ENCODE measurements at regions not wholly inside any gene's neighbourhood (a gene's known extent, or its start where the extent isn't known, plus 50 kb on each side); places are given as distances from the start of the nearest gene placed in this dataset.

DNA sequence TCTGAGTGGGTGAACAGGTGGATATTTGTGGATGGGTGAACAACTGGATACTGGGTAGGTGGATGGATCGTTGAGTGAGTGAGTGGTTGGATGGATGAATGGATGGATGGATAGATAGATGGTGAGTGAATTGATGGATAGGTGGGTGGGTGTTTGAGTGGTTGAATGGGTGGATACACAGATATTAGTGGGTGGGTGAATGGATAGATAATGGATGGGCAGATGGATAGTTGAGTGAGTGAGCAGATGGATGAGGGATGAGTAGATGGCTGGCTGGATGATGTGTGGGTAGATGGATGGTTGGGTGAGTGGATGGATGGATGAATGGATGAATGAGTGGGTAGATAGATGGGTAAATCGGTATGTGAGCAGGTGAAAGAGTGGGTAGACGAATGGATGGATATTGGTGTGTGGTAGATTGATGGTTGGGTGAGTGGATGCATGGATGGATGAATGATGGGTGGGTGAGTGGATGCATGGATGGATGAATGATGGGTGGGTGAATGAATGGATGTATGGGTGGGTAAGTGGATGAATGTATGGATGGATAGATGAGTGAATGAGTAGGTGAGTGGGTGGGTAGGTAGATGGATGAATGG is 406.7 kb downstream of the MN1 start:
- TF ChIP-seq CTCF (IDR thresholded peaks at IDR 0.05 in 4 of 5, conservative IDR thresholded peaks at IDR 0.05 in 1 of 5) = no peak
- no peak for TF ChIP-seq POLR2A (IDR thresholded peaks at IDR 0.05)

All from gastrocnemius medialis (tissue), 4 donors.